ENCODE measurements at regions not wholly inside any gene's neighbourhood (a gene's known extent, or its start where the extent isn't known, plus 50 kb on each side); places are given as distances from the start of the nearest gene placed in this dataset.
"Not testable (repeated sequence)": the region's sequence is repeated elsewhere in the genome, so short reads cannot be mapped to it uniquely, and the experiment has no call there.

DNA sequence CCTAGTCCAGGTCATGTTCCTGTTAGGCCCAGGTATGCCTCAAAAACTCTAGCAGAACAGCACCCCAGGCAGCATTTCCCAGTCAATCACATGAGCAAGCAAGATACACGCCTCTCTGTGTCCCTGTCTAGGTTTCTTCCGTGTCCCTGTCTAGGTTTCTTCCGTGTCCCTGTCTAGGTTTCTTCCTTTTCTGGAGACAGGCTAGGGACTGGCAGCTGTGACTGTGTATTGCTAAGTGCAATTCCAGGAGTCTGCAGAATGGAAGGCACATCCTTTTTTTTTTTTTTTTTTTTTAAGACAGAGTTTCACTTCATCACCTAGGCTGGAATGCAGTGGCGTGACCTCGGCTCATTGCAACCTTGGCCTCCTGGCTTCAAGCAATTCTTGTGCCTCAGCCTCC lies 77.6 kb downstream of the SETD4 start:
- no peak for DNase-seq

- DNase-seq = no peak
Measured at GRCh38 chr21:35981514-35982070, 78.7 kb downstream of the SETD4 start.

DNA sequence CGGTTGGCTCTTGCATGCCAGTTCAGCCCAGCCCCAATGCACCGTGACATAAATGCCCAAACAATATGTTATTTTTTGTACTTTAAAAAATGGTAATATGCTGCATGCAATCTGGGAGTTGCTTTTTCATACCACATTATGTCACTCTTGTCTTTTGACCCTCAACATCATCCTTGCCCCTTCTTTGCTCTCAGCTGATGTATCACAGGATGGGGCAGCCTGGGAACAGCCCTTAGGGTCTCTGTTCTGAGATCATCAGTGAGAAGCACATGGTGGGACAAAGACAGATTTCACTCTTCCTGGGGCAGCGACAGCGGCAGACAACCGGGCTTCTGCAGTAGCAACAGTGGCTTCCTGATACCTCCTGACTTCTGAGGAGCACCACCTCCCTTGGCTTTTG lies 79.5 kb downstream of the SETD4 start:
- DNase-seq = no peak

GRCh38 chr21:35977860-35978259 lies 82.5 kb downstream of the SETD4 start:
- not testable (repeated sequence) for DNase-seq

DNA sequence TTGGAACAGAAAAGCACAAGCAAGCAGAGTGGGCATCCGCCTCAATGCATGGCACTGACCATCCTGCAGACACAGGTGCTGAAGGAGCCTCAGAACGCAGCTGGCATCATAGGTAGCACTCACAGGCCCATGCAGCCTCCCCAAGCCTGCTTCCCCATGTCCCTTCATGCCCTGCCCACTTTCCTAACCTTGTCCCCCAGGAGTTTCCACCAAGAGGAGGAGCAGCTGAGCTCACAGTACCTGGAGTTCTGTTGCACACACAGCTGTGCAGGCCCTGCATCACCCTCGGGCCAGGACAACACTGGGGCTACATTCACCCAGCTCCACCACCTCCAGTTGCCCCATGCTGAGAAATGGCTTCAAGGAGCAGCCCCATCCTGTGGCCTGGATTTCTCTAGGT lies 83.4 kb downstream of the SETD4 start:
- DNase-seq = no peak

GRCh38 chr21:35976481-35976880 lies 83.8 kb downstream of the SETD4 start:
- no peak for DNase-seq

GRCh38 chr21:35974775-35975174 lies 85.6 kb downstream of the SETD4 start:
- DNase-seq = no peak

- no peak for DNase-seq
Measured at GRCh38 chr21:35971824-35972223, 88.5 kb downstream of the SETD4 start.

DNA sequence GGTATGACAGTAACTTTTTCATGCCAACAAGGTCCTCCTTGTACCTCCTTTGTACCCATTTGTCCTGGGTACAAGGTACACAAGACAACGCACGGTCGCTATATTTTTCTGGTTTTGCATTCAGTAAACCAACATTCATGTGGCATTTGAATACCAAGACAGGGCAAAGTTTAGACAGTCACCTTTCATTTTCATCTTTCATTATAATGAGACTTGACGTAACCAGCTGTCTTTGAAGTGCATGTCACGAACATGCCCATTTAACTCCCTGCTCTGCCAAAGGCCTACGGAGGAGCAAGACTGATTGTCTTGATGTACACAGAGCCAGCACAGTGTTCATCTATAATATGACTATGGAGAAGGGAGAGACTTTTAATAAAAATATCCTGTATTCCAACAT lies 91.0 kb downstream of the SETD4 start:
- DNase-seq = no peak

- DNase-seq = no peak
Measured at GRCh38 chr21:35968564-35968963, 91.8 kb downstream of the SETD4 start.

DNA sequence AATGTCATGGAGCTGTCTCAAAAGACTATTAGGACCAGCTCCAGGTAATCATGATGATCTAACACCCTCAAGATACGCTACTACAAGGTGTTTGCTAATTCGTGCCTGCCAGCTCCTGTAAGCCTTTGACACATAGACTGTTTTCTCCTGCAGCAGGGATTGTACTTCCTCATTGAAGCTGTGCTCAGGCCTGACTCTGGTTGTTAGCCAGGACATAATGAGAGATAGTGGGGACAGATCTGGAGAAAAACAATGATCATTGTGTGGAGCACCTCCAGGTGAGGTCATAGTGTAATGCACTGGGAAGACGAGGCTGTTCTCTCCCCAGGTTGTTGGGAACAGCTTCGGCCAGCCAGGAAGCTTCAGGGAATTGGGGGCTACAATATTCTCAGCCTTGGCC lies 94.6 kb downstream of the SETD4 start:
- DNase-seq = no peak

- no peak for DNase-seq
Measured at GRCh38 chr21:35963920-35964451, 96.3 kb downstream of the SETD4 start.

DNA sequence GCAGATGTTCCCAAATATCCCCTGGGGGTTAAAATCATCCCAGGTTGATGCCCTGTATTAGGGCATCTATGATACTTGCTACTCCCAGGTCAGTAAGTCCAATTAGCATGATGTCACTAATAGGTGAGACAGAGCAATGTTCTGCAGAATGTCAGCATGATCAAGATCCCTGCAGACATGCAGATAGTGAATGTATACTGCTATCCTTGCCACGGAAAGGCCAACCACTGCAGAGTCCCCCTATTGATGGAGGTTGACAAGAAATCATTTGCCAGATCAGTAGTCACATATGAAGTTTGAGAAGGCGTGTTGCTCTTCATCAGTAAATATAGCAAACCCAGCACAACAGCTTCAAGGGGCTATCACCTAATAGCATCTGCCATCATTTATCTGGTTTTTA lies 97.4 kb downstream of the SETD4 start:
- no peak for DNase-seq

DNA sequence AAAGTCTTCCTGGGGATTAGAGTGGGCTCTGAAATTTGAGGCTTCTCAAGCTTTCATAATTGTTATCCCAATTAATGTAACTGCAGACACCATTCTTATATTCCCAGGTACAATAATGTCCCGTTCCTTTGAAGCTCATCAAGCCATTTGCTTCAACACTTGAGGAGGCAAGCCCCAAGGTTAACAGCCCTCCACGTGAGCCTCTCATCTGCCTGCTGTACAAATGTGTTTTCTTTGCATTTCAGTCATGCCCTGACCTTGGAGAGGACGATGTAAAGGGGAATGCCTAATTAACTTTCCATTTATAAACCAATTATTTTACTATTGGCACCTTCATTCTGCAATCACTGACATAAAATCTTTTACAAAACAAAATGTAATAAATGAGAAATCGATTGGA lies 106.3 kb downstream of the SETD4 start:
- no peak for DNase-seq

DNA sequence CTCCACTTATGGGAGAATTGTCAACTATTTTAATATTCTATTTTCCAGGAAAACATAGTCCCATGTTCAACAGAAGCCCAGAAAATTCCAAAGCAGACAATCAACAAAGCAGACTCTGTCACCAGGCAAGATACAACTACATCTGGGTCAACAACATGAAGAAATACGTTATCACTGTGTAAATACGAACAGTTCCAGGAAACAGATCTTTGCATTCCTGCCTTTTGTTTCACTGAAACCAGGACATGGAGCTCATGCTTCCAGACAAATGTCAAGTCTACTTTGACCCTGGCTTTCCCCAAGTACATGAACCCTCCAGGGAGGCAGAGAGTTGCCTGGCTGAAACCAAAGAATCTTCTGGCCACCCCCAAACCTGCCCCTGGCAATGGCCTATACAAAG lies 106.7 kb downstream of the SETD4 start:
- DNase-seq = no peak

DNA sequence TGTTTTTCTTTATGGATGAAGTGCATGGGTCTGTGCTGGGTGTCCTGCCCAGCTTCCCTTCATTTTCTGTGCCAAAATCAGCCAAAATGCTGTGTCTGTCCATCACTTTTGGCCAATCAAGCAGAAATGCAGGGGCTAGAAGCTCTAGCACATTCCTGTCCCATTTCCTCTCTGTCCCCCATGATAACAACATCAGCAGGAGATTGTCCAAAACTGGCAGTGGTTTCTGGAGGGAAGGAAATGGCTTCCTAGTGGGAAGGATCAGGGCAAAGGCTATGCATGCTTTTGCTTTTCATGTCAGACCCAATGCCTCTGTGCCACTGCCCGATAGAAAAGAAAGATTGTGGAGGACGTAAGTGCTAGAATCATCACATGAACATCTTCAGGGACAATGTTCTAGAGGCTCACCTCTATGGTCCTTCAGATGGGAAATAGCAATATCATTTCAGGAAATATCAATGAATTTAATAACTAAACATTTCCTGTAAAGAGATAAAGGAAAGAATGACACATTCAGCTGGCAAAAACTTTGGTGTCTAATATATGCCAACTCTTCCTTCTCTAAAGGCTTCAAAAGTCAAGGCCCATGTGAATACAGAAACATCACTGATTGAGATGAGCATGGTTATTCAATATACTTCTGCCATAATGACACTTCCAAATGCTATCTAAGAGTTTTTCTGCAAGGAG lies 107.5 kb downstream of the SETD4 start:
- DNase-seq = no peak

- no peak for DNase-seq
Measured at GRCh38 chr21:35948982-35949381, 111.3 kb downstream of the SETD4 start.

DNA sequence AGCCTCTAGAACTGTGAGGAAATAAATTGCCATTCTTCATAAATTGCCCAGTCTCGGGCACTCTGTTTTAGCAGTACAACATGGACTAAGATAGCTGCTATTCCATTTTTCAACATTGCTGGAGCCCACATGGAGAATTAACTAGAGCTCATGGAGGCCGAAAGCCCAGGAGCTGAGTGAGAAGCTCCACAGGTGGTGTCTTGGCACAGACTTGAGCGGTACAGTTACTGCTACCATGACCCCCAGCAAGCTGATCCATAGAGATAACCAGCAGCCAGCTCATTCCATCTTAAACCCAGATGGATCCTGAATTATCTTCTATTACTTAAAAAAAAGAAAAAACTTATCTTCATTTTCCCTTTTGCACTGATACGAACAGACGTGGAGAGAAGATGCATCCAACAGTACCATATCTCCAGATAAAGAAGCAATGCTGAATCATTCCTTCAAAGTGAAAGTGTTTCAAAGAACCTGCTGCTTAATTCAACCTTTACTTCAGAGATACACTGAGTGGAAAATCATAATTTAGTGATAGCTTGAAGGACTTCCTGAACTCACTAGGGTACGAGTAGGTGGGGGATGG lies 115.1 kb downstream of the SETD4 start:
- no peak for DNase-seq

GRCh38 chr21:35943752-35944151 lies 116.6 kb downstream of the SETD4 start:
- no peak for DNase-seq

- DNase-seq = no peak
Measured at GRCh38 chr21:35942211-35943144, 117.8 kb downstream of the SETD4 start.

DNA sequence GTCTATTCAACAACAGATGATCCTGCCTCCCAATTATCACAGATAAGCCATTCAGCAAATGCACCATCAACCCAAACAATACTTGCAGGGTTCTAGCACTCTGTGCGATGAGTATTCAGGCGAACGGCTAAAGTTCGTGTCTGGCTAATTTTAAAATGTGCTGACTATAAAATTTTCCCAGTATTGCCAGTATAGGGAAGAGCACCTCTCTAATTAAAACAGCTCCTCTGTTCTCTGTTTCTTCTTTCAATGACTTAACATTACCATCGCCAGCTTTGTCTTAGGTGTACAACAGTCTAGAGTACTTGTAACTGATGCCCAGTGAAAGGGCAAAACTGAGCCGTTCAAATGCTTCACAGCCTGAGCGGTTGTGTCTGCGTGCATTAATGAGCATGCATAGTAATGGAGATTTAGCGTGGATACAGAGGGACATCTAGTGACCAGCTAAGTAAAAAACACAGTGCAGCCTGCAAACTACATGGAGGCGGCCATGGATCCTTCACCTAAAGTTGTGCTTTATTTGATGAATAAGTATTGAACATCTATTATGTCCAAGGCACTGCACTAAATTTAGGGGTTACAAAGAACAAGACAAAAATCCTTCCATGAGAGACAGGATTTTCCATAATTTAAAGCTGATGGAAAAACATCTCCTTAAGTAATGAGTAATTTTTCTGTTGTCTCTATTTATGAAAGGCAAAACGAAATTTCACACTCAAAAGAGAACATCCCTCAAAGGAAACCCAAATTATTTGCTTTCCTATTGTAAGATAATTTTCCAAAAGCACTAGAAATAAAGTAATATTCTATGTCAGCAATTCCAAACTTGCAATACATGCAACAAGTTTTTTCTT lies 120.0 kb downstream of the SETD4 start:
- no peak for DNase-seq

DNA sequence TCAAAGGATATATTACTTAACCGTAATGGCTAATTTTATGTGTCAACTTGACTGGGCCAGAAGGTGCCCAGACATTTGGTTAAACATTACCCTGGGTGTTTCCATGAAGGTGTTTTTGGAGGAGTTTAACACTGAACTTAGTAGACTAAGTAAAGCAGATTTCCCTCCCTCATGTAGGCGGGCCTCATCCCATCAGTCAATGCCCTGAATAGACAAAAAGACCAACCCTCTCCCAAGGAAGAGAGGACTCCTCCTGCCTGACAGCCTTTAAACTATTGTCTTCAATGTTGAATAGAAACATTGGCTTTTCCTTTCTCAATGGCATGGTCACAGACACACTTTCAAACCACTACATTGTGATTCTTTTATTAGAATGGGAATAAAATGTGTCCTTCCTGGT lies 121.9 kb downstream of the SETD4 start:
- DNase-seq = no peak

All from CD4-positive, alpha-beta T cell treated with Interferon gamma for 1 hour (primary cell).